ENCODE measurements at regions not wholly inside any gene's neighbourhood (a gene's known extent, or its start where the extent isn't known, plus 50 kb on each side); places are given as distances from the start of the nearest gene placed in this dataset.
A peak's percentile ranks its signal among the peaks of the same experiment; 100 is the strongest.

DNA sequence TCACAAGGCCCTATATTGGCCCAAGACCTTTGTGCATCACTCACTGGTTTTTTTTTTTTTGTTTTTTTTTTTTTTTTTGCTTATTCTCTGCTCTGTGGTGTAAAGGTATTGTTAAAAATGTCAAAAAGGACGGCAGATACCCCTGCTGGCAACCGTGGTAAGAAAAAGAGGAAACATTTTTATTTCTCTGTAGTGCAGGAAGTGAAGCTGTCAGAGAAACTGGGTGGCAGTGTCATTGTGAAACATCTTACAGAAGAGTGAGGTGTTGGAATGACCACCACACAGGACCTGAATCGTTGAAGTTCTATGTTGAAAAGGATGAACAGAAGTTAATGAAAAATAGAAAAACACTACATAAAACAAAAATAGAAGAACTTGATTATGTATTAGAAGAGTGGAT, 346.4 kb downstream of the FGF9 start:
- H3K4me3 Mint-ChIP-seq (ENCODE audit: unreplicated experiment), result no peak overlapping the region
- H3K4me1 Mint-ChIP-seq (ENCODE audit: low read depth), result peaks cover 15% of the 10 kb centered on the region
- no peak overlapping the region for H3K27ac Mint-ChIP-seq (ENCODE audit: unreplicated experiment)
- no peak for DNase-seq (ENCODE audit: low spot score)
- no peaks in the 10 kb centered on the region for H3K27me3 Mint-ChIP-seq (ENCODE audit: low read depth)
- peaks cover 11% of the 10 kb centered on the region for H3K9me3 Mint-ChIP-seq (ENCODE audit: low read depth)
- TF ChIP-seq, protein P1, sequence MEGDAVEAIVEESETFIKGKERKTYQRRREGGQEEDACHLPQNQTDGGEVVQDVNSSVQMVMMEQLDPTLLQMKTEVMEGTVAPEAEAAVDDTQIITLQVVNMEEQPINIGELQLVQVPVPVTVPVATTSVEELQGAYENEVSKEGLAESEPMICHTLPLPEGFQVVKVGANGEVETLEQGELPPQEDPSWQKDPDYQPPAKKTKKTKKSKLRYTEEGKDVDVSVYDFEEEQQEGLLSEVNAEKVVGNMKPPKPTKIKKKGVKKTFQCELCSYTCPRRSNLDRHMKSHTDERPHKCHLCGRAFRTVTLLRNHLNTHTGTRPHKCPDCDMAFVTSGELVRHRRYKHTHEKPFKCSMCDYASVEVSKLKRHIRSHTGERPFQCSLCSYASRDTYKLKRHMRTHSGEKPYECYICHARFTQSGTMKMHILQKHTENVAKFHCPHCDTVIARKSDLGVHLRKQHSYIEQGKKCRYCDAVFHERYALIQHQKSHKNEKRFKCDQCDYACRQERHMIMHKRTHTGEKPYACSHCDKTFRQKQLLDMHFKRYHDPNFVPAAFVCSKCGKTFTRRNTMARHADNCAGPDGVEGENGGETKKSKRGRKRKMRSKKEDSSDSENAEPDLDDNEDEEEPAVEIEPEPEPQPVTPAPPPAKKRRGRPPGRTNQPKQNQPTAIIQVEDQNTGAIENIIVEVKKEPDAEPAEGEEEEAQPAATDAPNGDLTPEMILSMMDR (IDR thresholded peaks at IDR 0.05), result no peak
- no peaks in the 10 kb centered on the region for H3K36me3 Mint-ChIP-seq (ENCODE audit: low read depth)

DNA sequence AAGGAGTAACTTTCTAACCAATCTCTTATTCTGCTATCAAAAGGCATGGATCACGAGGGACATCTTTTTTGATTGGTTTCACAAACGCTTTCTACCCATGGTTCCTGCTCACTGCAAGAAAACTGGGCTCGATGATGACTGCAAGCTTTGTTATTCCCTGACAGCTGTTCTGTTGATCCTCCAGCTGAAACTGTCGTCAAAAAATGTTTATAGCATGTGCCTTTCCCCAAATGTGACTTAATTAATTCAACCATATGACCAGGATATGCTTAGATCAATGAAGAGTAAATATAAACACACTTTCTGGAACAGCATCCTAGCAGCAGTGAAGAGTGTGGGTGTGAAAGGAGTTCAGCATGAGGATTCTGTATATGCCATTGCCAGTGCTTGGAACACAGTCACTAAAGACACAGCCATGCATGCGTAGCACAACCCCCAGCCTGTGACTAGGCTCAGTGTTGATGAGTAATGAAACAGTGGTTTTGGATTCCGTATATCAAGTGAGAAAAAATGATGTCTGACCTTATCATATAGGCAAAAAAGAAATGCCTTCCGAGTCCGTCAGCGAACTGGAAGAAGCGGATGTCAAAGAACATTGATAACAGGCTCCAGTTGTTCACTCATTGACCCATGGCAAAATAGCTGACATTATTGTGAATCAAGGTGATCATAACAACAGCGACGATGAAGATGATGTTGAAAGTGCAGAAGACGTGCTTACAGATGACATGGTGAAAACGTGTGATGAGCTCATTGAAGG, 347.4 kb downstream of the FGF9 start:
- TF ChIP-seq, protein P1 (IDR thresholded peaks at IDR 0.05), result no peak
- DNase-seq (ENCODE audit: low spot score), result no peak
- no peak overlapping the region for H3K4me3 Mint-ChIP-seq (ENCODE audit: unreplicated experiment)
- H3K36me3 Mint-ChIP-seq (ENCODE audit: low read depth), result no peaks in the 10 kb centered on the region
- no peak overlapping the region for H3K27ac Mint-ChIP-seq (ENCODE audit: unreplicated experiment)
- peaks cover 11% of the 10 kb centered on the region for H3K9me3 Mint-ChIP-seq (ENCODE audit: low read depth)
- H3K27me3 Mint-ChIP-seq (ENCODE audit: low read depth), result no peaks in the 10 kb centered on the region
- H3K4me1 Mint-ChIP-seq (ENCODE audit: low read depth), result peaks cover 13% of the 10 kb centered on the region

DNA sequence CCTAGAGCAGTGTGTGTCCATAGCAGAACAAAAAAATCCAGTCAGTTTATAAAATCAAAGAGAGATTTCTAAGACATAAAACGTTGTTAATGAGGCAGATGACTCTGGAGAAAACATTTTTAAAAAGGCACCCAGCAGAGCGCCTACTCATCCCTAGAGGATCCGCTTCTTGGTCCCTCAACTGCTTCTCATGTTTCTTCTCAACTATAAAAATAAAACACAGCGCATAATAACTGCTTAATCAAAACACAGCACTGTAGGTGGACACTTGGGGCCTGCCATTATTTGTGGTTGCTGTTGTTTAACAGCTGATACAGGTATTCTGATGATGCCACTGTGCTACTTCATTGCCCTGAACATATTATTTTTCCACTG, 347.9 kb downstream of the FGF9 start:
- TF ChIP-seq, protein P1 (IDR thresholded peaks at IDR 0.05), result no peak
- Mint-ChIP-seq H3K4me3 (ENCODE audit: unreplicated experiment) (no peak overlapping the region), H3K27ac (ENCODE audit: unreplicated experiment) (no peak overlapping the region), H3K4me1 (ENCODE audit: low read depth) (peaks cover 13% of the 10 kb centered on the region), H3K9me3 (ENCODE audit: low read depth) (peaks cover 11% of the 10 kb centered on the region), H3K27me3 (ENCODE audit: low read depth) (no peaks in the 10 kb centered on the region), H3K36me3 (ENCODE audit: low read depth) (no peaks in the 10 kb centered on the region)
- no peak for DNase-seq (ENCODE audit: low spot score)

DNA sequence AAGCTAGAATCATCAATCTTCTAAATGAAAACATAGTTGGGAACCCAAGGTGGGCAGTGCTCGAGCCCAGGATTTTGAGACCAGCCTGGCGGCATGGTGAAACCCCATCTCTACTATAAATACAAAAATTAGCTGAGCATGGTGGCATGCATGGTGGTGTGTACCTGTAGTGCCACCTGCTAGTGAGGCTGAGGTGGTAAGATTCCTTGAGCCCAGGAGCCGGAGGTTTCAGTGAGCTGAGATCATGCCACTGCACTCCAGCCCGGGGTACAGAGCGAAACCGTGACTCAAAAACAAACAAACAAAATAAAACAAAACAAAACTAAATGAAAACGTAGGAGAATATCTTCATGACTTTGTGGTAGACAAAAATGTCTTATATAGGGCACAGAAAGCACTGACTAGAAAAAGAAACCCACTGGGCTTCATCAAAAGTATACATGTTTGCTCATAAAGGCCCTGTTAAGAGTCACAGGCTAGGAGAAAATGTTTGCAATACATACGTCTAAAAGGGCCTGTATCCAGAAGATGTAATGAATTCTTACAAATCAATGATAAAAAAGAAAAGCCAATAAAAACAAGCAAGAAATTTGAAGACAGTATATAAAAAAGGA, 353.6 kb downstream of the FGF9 start:
- Mint-ChIP-seq H3K27me3 (ENCODE audit: low read depth) (peaks cover 3% of the 10 kb centered on the region), H3K4me3 (ENCODE audit: unreplicated experiment) (no peak overlapping the region), H3K9me3 (ENCODE audit: low read depth) (no peaks in the 10 kb centered on the region), H3K27ac (ENCODE audit: unreplicated experiment) (no peak overlapping the region), H3K36me3 (ENCODE audit: low read depth) (no peaks in the 10 kb centered on the region), H3K4me1 (ENCODE audit: low read depth) (peaks cover 10% of the 10 kb centered on the region)
- TF ChIP-seq, protein P1 (IDR thresholded peaks at IDR 0.05), result no peak
- DNase-seq (ENCODE audit: low spot score), result no peak

DNA sequence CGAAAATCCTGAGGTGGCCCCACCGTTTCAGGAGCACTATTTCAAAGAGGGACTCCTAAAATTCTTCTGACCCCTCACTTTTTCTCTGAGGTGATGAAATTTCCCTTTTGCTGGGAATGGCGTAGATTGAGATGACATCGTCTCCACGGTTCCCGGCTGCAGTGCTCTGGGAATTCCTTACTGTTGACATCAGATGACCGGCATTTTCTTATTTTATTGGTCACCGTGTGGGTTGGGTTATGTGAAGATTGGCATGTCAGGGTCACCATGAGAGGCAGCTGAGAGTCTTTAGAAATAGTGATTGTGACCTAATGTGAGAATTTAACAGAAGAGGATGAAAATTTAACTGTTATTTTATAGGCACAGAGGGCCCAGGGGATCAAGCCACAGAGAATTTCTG, 356.7 kb downstream of the FGF9 start:
- no peak for DNase-seq (ENCODE audit: low spot score)
- H3K36me3 Mint-ChIP-seq (ENCODE audit: low read depth), result no peaks in the 10 kb centered on the region

More for the DNA sequence above, 356.7 kb downstream of the FGF9 start:
- Mint-ChIP-seq H3K4me3 (ENCODE audit: unreplicated experiment) (no peak overlapping the region), H3K27me3 (ENCODE audit: low read depth) (peaks cover 7% of the 10 kb centered on the region), H3K4me1 (ENCODE audit: low read depth) (peaks cover 15% of the 10 kb centered on the region), H3K27ac (ENCODE audit: unreplicated experiment) (peak overlapping the region; percentile 8), H3K9me3 (ENCODE audit: low read depth) (no peaks in the 10 kb centered on the region)
- TF ChIP-seq, protein P1 (IDR thresholded peaks at IDR 0.05), result no peak
